DOHH2 (cell line): ENCODE measurements at regions not wholly inside any gene's neighbourhood (a gene's known extent, or its start where the extent isn't known, plus 50 kb on each side); places are given as distances from the start of the nearest gene placed in this dataset.

Experiments
- H3F3A ChIP-seq: fragments of 200-600 bp; sonication (generic), shearing (Covaris generic); 2 replicates; pipeline ENCODE4 v1.6.0; 2016; ENCODE audit warnings: antibody characterized with exemption, mild to moderate bottlenecking; ENCODE audit not compliant: control insufficient read depth, insufficient read depth
- H3K27ac ChIP-seq: fragments of 200-600 bp; sonication (generic); 2 replicates; pipeline ENCODE4 v1.5.1; 2014; ENCODE audit warnings: low read depth, mild to moderate bottlenecking, low read length, moderate library complexity
- H3K27me3 ChIP-seq: fragments of 200-600 bp; sonication (generic); 2 replicates; pipeline ENCODE4 v1.6.1; 2014; ENCODE audit warnings: mild to moderate bottlenecking, low read length, mixed read lengths; ENCODE audit not compliant: control insufficient read depth
- H3K36me3 ChIP-seq: fragments of 200-600 bp; sonication (generic); 2 replicates; pipeline ENCODE4 v1.6.1; 2014; ENCODE audit warnings: mild to moderate bottlenecking, low read length, moderate library complexity, mixed read lengths; ENCODE audit not compliant: control insufficient read depth
- H3K4me1 ChIP-seq: fragments of 200-600 bp; sonication (generic); 2 replicates; pipeline ENCODE4 v1.6.1; 2014; ENCODE audit warnings: mild to moderate bottlenecking, low read length, mixed read lengths; ENCODE audit not compliant: control insufficient read depth
- H3K4me2 ChIP-seq: fragments of 200-600 bp; sonication (generic); 2 replicates; pipeline ENCODE4 v1.6.0; 2014; ENCODE audit warnings: mild to moderate bottlenecking, low read length, moderate library complexity
- H3K4me3 ChIP-seq: fragments of 200-600 bp; sonication (generic); 2 replicates; pipeline ENCODE4 v1.5.1; 2014; ENCODE audit warnings: mild to moderate bottlenecking, low read length, mixed read lengths
- H3K79me2 ChIP-seq: fragments of 200-600 bp; sonication (generic); 2 replicates; pipeline ENCODE4 v1.6.1; 2014; ENCODE audit warnings: mild to moderate bottlenecking, low read length, mixed read lengths; ENCODE audit not compliant: control insufficient read depth
- H3K9me2 ChIP-seq: fragments of 200-600 bp; sonication (generic); replicated peaks from 2 replicates; pipeline ENCODE4 v1.6.1; 2014; ENCODE audit warnings: mild to moderate bottlenecking, low read length, mixed read lengths; ENCODE audit not compliant: control insufficient read depth
- H3K9me3 ChIP-seq: fragments of 200-600 bp; sonication (generic); 2 replicates; pipeline ENCODE4 v1.6.1; 2014; ENCODE audit warnings: antibody characterized with exemption, low read length, mixed read lengths; ENCODE audit not compliant: control insufficient read depth, insufficient read depth
- H4K20me1 ChIP-seq: fragments of 200-600 bp; sonication (generic); 2 replicates; pipeline ENCODE4 v1.6.0; 2014; ENCODE audit warnings: low read depth, mild to moderate bottlenecking, antibody characterized with exemption, low read length, moderate library complexity; ENCODE audit not compliant: control insufficient read depth, insufficient read depth
- CTCF ChIP-seq: fragments of 200-600 bp; sonication (generic); IDR thresholded peaks from one replicate; pipeline ENCODE4 v1.5.1; 2014; ENCODE audit warnings: antibody characterized with exemption, mild to moderate bottlenecking, low read depth, low read length; ENCODE audit not compliant: poor library complexity, severe bottlenecking
- EZH2phosphoT487 ChIP-seq: fragments of 200-600 bp; sonication (generic); IDR thresholded peaks from 2 replicates; pipeline ENCODE4 v1.6.1; 2017; ENCODE audit warnings: borderline replicate concordance, mild to moderate bottlenecking, antibody characterized with exemption, low read length, moderate library complexity, mixed read lengths

- Histone ChIP-seq H3K9me3 (no peaks in the 10 kb centered on the region), H3F3A (no peaks in the 10 kb centered on the region), H3K27ac (no peak overlapping the region), H3K9me2 (no peaks in the 10 kb centered on the region), H3K4me2 (no peak overlapping the region), H3K79me2 (no peaks in the 10 kb centered on the region), H3K27me3 (no peaks in the 10 kb centered on the region), H3K4me1 (no peaks in the 10 kb centered on the region), H3K4me3 (no peak overlapping the region), H4K20me1 (no peaks in the 10 kb centered on the region), H3K36me3 (no peaks in the 10 kb centered on the region)
- TF ChIP-seq CTCF (no peak), EZH2phosphoT487 (no peak)
Observed at GRCh38 chr4:142929526-142929925, 83.4 kb upstream of the INPP4B start.

- H3K36me3 ChIP-seq, result no peaks in the 10 kb centered on the region
- H3K27ac ChIP-seq, result no peak overlapping the region
- no peak for TF ChIP-seq CTCF
- no peak for TF ChIP-seq EZH2phosphoT487
- H3K27me3 ChIP-seq, result no peaks in the 10 kb centered on the region
- no peaks in the 10 kb centered on the region for H3F3A ChIP-seq
- no peak overlapping the region for H3K4me3 ChIP-seq
- H3K9me2 ChIP-seq, result no peaks in the 10 kb centered on the region
- H3K4me1 ChIP-seq, result no peaks in the 10 kb centered on the region
- no peaks in the 10 kb centered on the region for H4K20me1 ChIP-seq
- H3K9me3 ChIP-seq, result no peaks in the 10 kb centered on the region
- no peaks in the 10 kb centered on the region for H3K79me2 ChIP-seq
- H3K4me2 ChIP-seq, result no peak overlapping the region
Observed at GRCh38 chr4:142933207-142933606, 87.1 kb upstream of the INPP4B start.

GRCh38 chr4:142940425-142941330 lies 94.6 kb upstream of the INPP4B start:
- no peaks in the 10 kb centered on the region for H3K4me1 ChIP-seq
- no peak overlapping the region for H3K4me2 ChIP-seq
- no peaks in the 10 kb centered on the region for H3F3A ChIP-seq
- H3K9me3 ChIP-seq, result no peaks in the 10 kb centered on the region
- no peaks in the 10 kb centered on the region for H3K9me2 ChIP-seq
- TF ChIP-seq EZH2phosphoT487 (no peak), CTCF (no peak)
- H3K36me3 ChIP-seq, result no peaks in the 10 kb centered on the region
- H3K27ac ChIP-seq, result no peak overlapping the region
- H3K4me3 ChIP-seq, result no peak overlapping the region
- no peaks in the 10 kb centered on the region for H4K20me1 ChIP-seq
- no peaks in the 10 kb centered on the region for H3K27me3 ChIP-seq
- no peaks in the 10 kb centered on the region for H3K79me2 ChIP-seq
